AG09309 (cell line): ENCODE measurements at regions not wholly inside any gene's neighbourhood (a gene's known extent, or its start where the extent isn't known, plus 50 kb on each side); places are given as distances from the start of the nearest gene placed in this dataset.

ENCODE experiments used
- DNase-seq: peaks from one replicate; pipeline ENCODE4 v3.0.0-alpha.2; 2010; ENCODE audit warnings: low read depth
- H3K4me3 ChIP-seq: 2 replicates; pipeline ENCODE4 v1.5.1; 2011; ENCODE audit warnings: mild to moderate bottlenecking, low read depth, low read length, moderate library complexity; ENCODE audit not compliant: control insufficient read depth
- TF ChIP-seq, protein P1 (sequence below): IDR thresholded peaks from 2 replicates; pipeline ENCODE4 v1.5.1; 2011; ENCODE audit warnings: mild to moderate bottlenecking, low read depth, low read length, inconsistent platforms; ENCODE audit not compliant: insufficient read depth, control insufficient read depth; ENCODE audit errors: missing control alignments

GRCh38 chr1:201596101-201596868, 57.4 kb downstream of the NAV1 start:
- TF ChIP-seq, protein P1, sequence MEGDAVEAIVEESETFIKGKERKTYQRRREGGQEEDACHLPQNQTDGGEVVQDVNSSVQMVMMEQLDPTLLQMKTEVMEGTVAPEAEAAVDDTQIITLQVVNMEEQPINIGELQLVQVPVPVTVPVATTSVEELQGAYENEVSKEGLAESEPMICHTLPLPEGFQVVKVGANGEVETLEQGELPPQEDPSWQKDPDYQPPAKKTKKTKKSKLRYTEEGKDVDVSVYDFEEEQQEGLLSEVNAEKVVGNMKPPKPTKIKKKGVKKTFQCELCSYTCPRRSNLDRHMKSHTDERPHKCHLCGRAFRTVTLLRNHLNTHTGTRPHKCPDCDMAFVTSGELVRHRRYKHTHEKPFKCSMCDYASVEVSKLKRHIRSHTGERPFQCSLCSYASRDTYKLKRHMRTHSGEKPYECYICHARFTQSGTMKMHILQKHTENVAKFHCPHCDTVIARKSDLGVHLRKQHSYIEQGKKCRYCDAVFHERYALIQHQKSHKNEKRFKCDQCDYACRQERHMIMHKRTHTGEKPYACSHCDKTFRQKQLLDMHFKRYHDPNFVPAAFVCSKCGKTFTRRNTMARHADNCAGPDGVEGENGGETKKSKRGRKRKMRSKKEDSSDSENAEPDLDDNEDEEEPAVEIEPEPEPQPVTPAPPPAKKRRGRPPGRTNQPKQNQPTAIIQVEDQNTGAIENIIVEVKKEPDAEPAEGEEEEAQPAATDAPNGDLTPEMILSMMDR: no peak
- no peak overlapping the region for H3K4me3 ChIP-seq
- DNase-seq: no peak

GRCh38 chr1:201597551-201598230, 58.8 kb downstream of the NAV1 start:
- H3K4me3 ChIP-seq: no peak overlapping the region
- no peak for DNase-seq
- TF ChIP-seq, protein P1: no peak

GRCh38 chr1:201598396-201598795, 59.5 kb downstream of the NAV1 start:
- no peak overlapping the region for H3K4me3 ChIP-seq
- TF ChIP-seq, protein P1: no peak
- DNase-seq: no peak

DNA sequence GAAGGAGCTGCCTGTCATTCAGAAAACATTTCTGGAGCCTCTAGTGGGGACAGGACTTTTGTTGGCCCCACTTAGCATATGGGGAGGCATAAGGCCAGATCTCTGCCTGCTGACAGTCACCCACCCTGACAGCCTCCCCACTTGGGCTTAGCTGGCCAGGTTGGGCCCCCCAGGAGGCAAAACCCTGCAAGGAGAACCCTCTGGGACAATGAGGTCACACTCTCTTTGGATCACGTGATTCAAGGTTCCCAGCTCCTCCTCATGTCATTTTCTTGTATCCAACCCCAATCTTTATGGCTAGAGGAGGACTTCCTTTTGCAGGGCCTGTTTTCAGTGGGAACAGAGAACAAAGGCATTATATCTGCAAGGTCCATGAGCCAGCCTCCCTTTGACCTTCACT, 60.0 kb downstream of the NAV1 start:
- TF ChIP-seq, protein P1: no peak
- no peak for DNase-seq
- H3K4me3 ChIP-seq: no peak overlapping the region

- no peak overlapping the region for H3K4me3 ChIP-seq
- TF ChIP-seq, protein P1: no peak
Observed at GRCh38 chr1:201599548-201599947, 60.6 kb downstream of the NAV1 start.

DNA sequence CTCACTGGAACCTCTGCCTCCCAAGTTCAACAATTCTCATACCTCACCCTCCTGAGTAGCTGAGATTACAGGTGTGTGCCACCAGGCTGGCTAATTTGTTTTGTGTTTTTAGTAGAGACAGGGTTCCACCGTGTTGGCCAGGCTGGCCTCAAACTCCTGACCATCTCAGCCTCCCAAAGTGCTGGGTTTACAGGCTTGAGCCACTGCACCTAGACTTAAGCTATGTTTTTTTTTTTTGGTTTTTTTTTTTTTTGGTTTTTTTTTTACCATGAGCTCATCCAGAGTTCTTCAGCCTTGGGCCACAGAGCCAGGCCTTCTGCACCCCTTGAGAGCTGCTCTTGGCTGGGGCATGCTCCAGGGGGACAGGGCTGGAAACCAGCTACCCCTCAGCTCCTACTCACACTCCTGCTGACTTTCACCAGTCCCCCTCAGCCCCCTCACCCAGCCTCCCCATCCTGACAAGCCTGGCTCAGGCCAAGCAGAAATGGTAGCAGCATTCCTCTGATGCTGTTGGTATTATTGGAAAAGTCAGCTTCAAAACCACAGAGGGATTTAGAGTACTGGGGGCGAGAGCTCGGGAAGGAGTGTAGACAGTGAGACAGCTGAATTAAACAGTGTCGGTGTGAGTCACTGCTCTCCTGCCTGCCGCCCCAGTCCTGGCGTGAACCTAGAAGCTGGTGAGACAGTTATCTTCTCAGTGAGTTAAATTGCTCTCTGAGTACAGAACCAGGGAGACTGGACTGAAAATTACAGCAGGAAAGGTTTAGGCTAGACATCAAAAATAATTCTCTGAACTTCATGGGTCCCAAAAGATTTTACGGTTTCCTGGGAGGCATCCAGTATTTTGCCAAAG, 63.7 kb downstream of the NAV1 start:
- TF ChIP-seq, protein P1: no peak
- H3K4me3 ChIP-seq: no peak overlapping the region
- peak; percentile 75 for DNase-seq

More at GRCh38 chr1:201599548-201599947, 60.6 kb downstream of the NAV1 start:
- no peak for DNase-seq
